ENCODE measurements at regions not wholly inside any gene's neighbourhood (a gene's known extent, or its start where the extent isn't known, plus 50 kb on each side); places are given as distances from the start of the nearest gene placed in this dataset.

DNA sequence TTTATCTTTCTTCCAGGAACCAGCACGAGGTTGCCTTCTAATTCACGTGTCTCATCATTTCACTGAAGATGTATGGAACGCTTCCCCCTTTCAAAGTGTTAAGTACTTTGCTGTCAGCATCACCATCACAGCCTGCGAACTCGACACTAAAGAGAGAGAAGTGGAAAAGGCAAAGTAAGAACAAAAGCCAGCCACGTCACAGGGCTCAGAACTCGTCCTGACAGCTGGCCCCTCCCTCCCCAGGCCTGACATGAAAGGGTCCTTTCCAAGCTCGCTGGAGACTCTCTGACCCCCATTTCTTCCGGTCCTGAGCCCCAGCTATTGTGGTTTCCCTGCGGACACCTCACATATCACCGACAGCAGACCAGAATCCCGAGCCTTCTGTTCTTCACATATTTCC lies 177.8 kb upstream of the NTM start:
- DNase-seq (ENCODE audit: low read depth): no peak

DNA sequence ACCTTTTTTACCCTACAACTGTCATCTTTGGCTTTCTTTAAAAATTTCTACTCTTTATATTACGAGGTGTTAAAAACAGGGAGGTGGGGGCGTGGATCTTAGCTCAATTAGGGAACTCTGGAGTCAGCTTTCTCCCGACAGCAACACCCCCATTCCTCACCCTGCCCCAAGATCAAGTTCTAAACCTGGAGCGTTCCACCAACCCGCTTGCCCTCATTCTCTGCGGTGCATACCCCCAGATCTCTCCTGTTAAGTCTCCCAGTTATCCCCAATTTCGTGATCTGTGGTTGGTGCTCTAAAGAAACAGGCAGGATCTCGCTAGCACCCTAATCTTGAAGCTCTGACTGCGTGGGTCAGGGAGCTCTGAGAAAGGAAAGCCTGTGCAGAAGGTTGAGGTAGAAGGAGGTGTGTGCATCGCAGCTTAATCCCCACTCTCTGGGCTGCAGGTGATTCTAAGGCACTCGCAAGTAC lies 177.3 kb upstream of the NTM start:
- DNase-seq (ENCODE audit: low read depth): no peak

DNA sequence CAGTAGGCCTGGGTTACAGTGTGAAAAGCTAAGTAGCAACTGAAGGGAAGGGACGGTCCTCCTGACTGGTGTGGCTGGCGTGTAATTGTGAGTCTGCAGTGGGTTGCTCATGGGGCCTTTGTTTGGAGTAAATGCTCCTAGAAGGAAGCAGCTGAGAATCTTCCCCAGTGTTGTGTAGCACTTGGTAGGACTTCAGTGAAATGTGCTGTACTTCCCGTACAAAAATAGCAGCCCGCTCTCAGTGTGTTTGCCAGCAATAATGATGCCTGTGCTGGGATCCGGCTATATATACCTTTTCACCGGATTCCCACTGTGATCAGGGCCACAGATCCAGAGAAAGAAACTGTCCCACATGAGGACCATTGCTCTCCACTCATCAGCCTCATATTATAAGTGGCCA lies 175.7 kb upstream of the NTM start:
- no peak for DNase-seq (ENCODE audit: low read depth)

DNA sequence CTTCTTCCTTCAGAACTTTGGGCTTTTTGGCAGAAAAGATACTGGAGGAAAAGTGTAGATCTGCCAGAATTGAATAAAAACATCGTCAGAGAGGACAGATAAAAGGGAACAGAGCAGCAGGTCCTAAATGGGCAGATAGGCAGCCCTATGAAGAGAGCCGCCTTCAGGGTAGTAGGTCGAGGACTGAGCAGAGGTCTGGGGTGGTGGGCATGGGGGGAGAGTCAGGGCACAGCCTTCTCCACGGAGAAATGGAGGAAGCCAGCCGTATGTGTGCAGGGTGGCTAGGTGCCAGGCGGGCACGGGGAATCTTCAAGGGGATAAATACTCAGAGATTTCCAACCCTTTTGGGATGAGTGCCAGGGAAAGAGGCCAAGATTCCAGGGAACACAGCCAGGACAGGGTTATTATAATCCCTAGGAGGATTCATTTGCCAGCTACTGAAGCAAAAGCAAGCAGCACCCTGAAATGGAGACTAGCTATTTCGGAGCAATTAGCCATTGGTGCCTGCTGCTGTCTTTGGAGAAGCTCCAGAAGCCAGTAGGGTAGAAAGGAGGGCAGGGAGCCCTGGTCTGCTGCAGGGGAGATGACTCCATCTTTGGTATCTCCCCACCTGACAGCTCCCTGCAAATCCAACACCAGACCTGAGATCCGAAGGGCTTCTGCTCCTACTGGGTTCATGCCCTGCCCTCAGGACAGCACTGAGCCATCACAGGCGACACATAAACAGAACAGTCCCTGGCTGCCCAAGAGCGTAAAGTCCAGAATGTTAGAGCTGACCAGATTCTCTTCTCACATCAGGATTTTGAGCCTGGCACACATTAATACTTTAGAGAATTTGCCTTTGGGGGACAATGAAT lies 174.5 kb upstream of the NTM start:
- DNase-seq (ENCODE audit: low read depth): no peak

DNA sequence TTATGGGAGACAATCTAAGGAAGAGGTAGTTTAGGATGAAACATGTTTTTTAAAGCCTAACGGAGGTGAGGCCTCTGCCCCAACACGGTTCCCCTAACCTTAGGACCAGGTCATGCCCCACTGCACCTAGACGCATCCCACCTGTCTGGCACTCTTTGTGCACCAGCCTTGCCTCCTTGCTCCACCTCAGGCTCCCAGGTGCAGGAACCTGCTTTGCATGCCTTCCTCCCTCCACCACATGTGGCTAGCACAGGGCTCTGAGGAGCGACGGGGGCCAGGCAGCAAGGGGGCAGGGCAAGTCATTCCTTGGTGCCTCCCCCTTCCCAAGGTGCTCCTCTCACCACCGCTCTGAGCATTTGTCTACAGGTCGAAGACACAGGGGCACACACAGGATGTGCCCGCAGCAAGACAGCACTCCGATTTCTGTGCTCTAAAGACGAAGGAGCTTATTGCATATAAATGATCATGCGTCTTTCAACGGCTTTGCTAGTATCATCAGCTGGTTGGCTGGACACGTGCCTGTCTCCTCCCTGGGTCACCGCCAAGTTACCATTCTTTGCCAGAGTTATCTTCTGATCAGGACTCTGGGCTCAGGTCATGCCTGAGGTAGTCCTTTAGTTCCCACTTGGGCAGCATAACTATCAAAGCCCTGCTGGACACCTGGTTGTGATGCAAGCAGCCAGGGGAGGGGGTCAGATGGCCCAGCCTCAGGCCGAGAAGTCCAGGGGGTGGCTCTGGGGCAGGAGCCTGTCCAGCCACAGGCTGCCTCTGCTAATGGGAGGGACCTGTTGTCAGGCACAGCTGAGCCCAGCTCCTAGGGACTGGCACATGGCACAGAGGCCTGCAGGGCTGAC lies 172.0 kb upstream of the NTM start:
- no peak for DNase-seq (ENCODE audit: low read depth)

DNA sequence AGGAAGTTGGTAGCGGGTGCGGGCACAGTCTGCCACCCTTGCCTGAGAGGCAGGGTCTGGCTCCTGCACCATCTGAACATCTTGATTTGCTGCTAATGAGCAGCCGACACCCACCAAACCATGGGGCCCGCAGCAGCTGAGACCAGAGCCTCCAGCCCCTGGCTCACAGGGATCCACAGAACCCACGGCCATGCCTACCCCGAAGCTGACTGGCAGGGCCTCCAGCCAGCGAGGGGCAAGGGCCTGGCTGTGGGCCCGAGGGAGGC lies 171.5 kb upstream of the NTM start:
- DNase-seq (ENCODE audit: low read depth): no peak

DNA sequence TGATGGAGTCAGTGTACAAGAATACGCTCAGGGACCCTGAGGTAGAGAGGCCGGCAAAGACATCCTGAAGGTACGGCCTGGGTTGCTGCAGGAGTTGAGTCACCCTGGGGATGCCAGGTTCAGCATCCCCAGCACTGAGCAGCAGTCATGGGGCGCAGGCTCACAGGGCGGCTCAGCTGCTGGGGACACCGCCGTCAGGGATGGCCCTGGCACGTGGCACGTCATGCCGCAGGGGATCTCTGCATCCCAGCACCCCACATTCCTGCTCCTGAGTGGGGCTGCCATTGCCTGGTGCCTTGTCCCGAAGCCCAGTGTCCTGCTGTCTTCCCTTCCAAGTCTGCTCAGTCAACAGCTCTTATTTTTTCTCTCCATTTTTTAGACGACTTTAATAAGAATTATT lies 168.7 kb upstream of the NTM start:
- no peak for DNase-seq (ENCODE audit: low read depth)

DNA sequence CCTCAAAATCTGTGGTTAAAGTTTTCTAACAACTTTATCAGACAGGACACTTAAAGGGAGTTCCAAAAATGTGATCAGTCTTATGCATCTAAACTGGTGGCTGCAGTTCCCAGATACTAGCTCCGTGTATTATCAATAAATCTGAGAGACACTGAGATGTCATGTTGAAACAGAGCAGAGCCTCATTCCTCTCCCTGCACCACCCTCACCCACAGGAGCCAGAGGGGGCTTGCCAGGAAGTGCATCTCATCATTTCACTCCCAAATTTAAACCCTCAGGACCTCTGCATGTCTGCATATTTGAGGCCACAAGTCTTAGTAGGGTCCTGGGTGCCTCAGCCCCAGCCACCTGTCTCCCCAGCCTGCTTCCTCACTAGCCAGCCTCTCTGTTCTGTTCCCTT lies 167.4 kb upstream of the NTM start:
- no peak for DNase-seq (ENCODE audit: low read depth)

DNA sequence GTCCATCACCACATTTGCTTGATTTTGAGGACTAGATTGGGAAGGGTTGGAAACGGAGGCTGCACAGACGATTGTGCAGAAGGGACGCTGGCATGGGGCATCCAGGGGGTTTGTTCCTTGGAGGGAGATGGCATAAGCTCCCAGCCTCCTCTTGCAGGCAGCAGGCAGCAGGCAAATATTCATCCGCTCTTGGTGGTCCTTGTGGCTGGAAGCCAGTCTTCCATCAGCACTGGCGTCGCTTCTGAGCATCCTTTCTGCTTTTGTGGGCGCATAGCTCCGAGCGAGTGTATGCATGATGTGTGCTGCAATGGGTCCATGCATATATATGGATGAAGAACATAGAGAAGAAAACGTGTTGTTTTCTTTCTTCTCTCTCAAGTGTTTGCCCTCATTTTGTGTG lies 166.1 kb upstream of the NTM start:
- no peak for DNase-seq (ENCODE audit: low read depth)

DNA sequence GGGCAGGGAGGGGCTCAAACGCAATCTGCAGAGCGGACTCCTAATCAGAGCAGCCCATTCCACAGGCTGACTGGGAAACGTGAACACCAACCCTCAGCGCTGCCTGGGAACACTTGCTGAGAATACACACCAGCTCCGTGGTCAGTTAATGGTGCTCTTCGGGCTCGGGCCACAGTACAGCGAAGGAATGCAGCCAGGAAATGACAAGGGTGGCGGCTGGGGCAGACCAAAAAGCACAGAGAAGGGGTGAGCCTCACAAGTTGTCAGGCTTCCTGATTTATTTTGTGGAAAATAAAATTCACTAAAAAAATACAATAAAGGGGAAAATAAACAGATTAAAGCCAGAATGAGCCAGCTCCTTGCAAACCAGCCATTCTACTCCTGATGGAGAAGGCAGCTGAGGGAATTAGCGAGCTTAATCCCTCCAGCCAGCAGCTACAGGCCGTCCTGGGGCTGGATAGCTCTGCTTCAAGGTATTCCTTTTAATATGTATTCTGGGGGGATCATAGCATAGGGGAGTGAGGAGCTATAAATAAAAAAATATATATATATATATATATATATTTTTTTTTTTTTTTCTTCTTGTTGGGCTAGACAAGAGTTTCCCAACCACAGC lies 165.5 kb upstream of the NTM start:
- DNase-seq (ENCODE audit: low read depth): no peak

DNA sequence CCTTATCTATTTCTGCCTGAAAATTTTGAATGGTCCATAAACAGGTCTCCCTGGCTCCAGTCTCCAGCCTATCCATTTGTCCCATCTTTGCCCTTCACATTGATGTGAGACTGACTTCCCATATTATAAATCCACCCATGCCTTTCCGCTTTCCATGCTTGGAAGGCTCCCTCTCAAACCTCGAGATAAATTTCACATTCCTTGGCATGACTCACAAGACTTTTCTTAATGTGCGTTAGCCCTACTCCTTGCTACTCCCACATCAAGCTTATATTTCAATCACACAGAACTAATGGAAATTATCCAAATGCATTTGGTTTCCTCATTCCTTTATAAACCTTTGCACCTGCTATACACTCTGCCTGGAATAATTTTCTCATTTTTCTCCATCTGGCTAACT lies 163.7 kb upstream of the NTM start:
- DNase-seq (ENCODE audit: low read depth): no peak

DNA sequence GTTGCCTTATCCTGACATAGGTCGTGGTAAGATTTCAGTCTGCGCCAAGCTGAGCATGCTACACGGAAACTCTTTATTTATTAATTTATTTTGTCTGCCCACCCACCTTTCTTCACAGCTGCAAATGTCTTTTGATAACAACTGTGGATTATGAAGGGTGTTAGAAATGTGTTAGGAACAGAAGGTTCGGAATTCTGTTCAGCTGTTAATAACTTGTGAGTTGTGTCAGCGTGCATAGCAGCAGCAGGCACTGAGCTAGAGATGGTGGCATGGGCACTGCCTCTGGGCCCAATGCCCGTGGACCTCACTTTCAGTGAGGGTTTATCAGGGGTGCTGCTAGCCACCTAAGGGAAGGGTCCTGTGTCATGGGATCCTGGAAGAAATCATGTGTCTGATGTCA lies 162.5 kb upstream of the NTM start:
- DNase-seq (ENCODE audit: low read depth): no peak

DNA sequence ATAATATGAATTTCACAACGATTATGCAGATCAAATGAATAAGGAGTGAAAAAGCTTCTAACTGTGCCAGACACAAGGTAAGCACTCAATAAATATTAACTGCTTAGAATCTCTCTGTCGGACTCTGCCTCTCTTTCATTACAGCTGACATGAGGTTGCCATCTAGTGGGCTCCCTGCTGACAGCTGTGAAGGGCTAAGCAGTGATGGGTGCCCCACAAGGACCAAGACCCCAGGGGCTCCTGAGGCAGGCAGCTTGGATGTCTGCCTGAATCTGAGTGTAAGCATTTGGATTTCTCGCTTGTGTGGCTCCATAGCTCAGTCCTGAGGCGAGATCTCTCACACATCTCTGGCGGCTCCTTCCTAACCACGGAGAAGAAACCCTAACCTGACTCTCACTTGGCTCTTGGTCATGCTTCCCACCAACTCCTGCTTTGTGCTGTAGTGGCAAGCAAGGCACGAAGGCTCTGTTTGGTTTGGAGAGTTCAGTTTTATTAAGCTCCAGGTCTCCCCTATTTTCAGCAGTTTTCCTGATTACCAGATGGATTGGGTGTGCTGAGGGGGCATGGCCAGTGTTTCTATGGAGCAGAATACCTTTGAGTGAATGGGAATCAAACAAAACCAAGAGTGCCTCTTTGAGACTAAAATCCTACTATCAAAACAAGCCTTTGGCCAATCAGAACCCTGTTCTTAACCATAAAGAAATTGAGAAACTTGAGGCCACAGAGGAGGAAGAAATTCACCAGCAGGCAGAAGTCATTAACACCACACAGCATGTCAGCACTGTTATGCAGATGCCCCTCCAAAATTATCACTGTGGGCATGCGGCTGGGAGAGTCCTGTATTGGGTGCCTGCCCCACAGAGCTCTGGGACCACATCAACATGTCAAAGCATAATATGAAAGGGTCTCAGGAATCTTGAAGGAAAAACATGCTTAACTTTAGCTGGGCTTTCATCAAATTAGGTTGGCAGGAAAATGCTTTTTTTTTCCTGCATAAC lies 152.8 kb upstream of the NTM start:
- DNase-seq (ENCODE audit: low read depth): no peak

DNA sequence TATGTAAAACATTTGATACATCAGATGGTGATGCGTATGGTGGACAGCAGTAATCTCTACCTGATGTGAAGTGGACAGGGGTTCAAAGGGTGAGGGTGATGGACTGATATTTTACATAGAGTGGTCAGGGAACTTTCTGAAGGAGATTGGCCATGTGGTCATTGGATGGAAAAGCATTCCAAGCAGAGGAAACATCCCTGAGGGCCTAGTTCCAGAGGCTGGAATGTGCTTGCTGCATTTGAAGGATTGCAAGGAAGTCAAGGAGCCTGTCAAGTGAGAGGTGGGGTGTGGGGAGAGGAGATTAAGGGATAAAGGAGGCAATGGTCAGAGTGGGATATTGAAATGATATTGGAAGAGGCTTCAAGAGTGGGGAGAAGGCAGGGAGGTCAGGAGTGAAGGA lies 151.9 kb upstream of the NTM start:
- no peak for DNase-seq (ENCODE audit: low read depth)

DNA sequence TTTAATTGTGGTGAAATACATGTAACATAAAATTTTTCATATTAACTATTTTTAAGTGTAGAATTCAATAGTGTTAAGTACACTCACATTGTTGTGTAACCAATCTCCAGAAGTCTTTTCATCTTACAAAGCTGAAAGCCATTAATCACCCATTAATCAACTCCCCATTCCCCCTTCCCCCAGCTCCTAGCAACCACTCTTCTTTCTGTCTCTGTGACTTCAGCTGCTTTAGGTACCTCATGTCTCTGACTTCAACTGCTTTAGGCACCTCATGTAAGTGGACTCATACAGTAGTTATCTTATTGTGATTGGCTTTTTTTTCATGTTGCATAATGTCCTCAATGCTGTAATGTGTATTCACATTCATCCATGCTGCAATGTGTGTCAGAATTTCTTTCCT lies 150.8 kb upstream of the NTM start:
- no peak for DNase-seq (ENCODE audit: low read depth)

DNA sequence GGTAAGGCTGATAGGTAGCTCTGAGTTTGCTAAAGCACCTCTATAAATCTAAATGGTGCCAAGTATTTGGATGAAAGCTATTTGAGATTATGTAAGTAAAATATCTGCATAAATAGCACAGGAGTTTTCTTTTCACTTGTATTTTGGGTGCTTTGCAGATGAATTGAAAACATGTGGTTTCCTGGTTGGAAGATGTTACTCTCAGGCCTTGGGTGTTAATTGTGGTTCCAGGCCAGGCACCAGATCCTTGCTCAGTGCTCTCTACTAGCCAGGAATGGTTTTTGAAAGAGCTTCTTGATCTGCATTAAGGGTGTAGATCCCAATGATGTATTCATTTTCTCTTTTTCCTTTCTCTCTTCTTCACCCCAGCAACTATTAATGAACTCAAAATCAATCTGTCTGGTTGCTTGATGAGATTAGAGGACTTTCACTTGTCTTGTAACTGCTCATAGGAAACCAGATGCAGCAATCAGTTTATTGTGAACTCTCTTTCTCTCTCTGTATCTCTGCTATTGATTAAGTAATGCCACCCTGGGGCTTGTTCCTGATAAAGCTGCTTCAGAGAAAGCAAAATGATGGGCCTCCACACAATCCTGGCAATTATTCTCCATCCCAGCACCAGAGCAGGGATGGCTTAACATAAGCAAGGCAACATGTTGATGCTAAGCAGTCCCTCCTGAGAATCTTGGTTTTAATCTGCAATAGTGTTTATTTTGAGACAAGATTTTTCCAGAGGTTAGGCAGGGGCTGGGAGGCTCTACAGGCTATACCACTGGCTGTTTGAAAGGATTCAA lies 147.0 kb upstream of the NTM start:
- DNase-seq (ENCODE audit: low read depth): no peak

DNA sequence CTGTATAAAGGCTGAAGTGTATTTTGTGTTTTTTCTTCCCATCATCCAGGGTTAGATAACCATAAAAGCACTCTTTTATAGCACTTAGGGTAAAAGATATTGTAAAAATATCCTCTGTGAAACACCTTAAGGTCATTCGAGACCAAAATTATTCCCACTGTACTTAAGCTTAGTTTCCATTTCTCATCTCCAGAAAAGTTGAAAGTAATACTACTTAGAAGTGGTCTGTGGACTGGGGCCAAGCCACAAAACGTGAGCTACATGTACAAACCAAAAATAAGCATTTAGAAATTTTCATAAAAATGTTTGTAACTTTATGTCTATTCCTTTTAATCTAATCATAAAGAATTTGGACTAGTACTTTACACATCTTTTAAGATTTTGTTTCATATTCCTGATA lies 142.0 kb upstream of the NTM start:
- no peak for DNase-seq (ENCODE audit: low read depth)

DNA sequence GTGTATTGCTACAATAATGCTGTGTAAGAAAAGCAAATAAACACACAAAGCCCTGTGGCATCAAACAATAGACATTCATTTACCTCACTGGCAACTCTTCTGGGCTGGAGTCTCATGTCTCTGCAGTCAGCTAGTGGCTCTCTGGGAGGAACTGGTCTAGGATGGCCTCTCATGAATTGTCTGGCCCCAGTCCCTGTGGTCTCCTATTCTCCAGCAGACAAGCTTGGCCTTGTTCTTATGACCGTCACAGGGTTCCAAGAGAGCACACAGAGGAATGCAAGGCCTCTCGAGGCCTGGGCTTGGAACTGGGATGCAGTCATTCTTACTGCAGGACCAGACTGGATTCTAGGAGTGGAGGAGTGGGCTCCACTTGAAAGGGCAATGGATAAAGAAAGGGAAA lies 141.2 kb upstream of the NTM start:
- no peak for DNase-seq (ENCODE audit: low read depth)

DNA sequence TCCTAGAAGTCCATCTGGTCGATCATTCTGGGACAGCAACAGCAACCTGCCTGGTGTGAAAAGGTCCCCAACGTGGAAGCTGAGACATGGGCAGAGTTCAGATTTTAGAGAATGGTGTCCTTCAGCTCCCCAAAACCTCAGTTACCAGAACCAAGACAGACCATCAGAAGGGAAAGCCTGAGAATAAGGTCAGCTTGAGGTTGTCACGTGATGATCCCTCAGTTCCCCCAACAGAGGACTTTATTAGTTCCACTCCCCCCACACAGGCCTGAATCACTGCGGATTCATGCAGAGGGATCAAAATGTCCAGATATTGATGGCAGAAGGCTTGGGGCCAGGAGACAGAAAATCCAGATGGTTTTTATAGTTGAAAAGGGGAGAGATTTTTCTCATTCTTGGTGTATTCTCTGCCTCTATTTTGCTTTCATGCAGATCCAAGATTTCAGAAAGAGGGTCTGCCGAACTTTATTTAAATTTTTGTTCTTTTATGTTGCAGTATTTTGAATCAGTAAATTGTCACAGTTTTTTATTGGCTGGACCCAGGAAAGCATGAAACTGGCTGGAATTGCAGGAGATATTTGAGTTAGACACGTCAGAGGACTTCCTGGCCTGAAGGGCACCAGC lies 139.0 kb upstream of the NTM start:
- DNase-seq (ENCODE audit: low read depth): no peak

DNA sequence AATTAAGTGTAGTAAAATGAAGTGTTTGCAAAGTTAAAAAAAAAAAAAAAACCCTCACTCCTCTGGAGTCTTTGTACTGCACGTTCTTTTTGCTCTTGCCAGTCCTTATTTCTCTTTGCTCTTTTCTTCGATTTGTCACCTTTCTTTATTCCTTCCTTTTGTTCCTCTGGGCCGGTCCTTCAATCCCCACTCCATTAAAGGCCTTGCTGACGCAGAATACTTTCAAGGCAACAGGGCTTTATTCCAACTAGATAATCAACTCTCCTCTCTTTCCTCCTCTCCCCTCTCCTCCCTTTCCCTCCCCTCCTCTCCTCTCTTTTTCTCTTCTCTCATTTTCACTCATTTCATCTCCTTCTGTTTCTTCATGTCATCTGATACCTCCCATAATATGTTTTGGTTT lies 138.2 kb upstream of the NTM start:
- no peak for DNase-seq (ENCODE audit: low read depth)

DNA sequence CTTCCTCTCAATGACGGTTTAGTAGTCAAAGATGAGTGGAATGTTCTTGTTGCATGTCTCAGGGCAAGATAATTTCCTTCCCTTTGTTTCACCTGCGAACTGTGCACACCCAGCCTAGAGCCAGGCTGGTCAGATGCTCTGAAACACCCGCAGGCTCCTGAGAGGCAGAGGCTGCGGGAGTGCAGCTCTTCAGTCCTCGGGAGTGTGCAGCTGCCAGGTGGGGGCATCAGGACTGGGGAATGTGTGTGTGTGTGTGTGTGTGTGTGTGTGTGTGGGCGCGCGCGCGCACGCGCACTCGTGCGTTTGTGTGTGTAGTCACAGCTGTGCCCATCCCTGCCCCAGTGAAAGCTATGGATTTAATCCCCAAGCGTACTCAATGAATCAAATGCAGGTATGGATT lies 136.2 kb upstream of the NTM start:
- no peak for DNase-seq (ENCODE audit: low read depth)

All from activated T-cell treated with anti-CD3 and anti-CD28 coated beads for 24 hours (primary cell).